IMR-90 (cell line): ENCODE measurements at regions not wholly inside any gene's neighbourhood (a gene's known extent, or its start where the extent isn't known, plus 50 kb on each side); places are given as distances from the start of the nearest gene placed in this dataset.

Experiments used
- ATAC-seq: fragments of 200-7000 bp; cut with Tn5 transposase; 2 replicates; pipeline ENCODE4 v1.9.1; 2020; ENCODE audit warnings: low read depth, mild to moderate bottlenecking, moderate library complexity
- BruUV-seq: library from RNA; stranded (reverse); fragments of 400-500 nt; replicated peaks from 2 replicates; lab custom pipeline; 2021; lab: Mats Ljungman, UMichigan
- CTCF ChIA-PET: fragments of 300-600 bp; formaldehyde crosslinking; extraction: SDS; loops from one replicate; lab custom pipeline; 2021; ENCODE audit warnings: antibody characterized with exemption; lab: Yijun Ruan, JAX
- POLR2A ChIA-PET: fragments of 300-600 bp; sonication (Branson Sonifier 250); formaldehyde crosslinking; loops from one replicate; lab custom pipeline; 2022; ENCODE audit warnings: antibody characterized with exemption; ENCODE audit not compliant: unreplicated experiment; lab: Charles Lee
- DNase-seq: peaks from one replicate; pipeline ENCODE4 v3.0.0; 2013
- H2AFZ ChIP-seq: replicated peaks from 2 replicates; pipeline ENCODE3; 2013; ENCODE audit warnings: low read length, mild to moderate bottlenecking; ENCODE audit not compliant: poor library complexity
- H2AK5ac ChIP-seq: 2 replicates; pipeline ENCODE4 v1.6.1; 2013; ENCODE audit warnings: low read depth, low read length, inconsistent platforms
- H2AK9ac ChIP-seq: replicated peaks from 2 replicates; pipeline ENCODE3; 2013; ENCODE audit warnings: mild to moderate bottlenecking, low read depth, low read length, moderate library complexity; ENCODE audit not compliant: poor library complexity
- H2BK120ac ChIP-seq: 2 replicates; pipeline ENCODE4 v1.6.1; 2013; ENCODE audit warnings: low read depth, low read length, inconsistent platforms
- H2BK15ac ChIP-seq: 3 replicates; pipeline ENCODE4 v1.6.1; 2013; ENCODE audit warnings: low read depth, low read length, inconsistent platforms
- H2BK20ac ChIP-seq: 2 replicates; pipeline ENCODE4 v1.6.1; 2013; ENCODE audit warnings: low read depth, mild to moderate bottlenecking, inconsistent platforms, low read length, moderate library complexity
- H2BK5ac ChIP-seq: 2 replicates; pipeline ENCODE4 v1.6.1; 2013; ENCODE audit warnings: mild to moderate bottlenecking, low read depth, low read length, inconsistent platforms; ENCODE audit not compliant: poor library complexity, severe bottlenecking
- H3K14ac ChIP-seq: replicated peaks from 2 replicates; pipeline ENCODE4 v1.6.1; 2013; ENCODE audit warnings: low read depth, low read length, inconsistent platforms
- H3K18ac ChIP-seq: 2 replicates; pipeline ENCODE4 v1.6.1; 2013; ENCODE audit warnings: low read depth, low read length, control low read depth
- H3K23ac ChIP-seq: 2 replicates; pipeline ENCODE4 v1.6.1; 2013; ENCODE audit warnings: low read depth, low read length, inconsistent platforms
- H3K27ac ChIP-seq: 2 replicates; pipeline ENCODE4 v1.5.1; 2013; ENCODE audit warnings: mild to moderate bottlenecking, control low read depth, low read length; ENCODE audit not compliant: insufficient read depth
- H3K27me3 ChIP-seq: 2 replicates; pipeline ENCODE4 v1.6.1; 2013; ENCODE audit warnings: low read length; ENCODE audit not compliant: control insufficient read depth, insufficient read depth
- H3K36me3 ChIP-seq: 2 replicates; pipeline ENCODE4 v1.6.1; 2013; ENCODE audit warnings: low read length, mixed read lengths; ENCODE audit not compliant: control insufficient read depth, insufficient read depth
- H3K4ac ChIP-seq: 2 replicates; pipeline ENCODE4 v1.6.1; 2013; ENCODE audit warnings: low read depth, low read length, inconsistent platforms
- H3K4me1 ChIP-seq: 2 replicates; pipeline ENCODE4 v1.6.1; 2013; ENCODE audit warnings: low read length, mixed read lengths; ENCODE audit not compliant: control insufficient read depth, insufficient read depth
- H3K4me2 ChIP-seq: 2 replicates; pipeline ENCODE4 v1.6.1; 2013; ENCODE audit warnings: low read depth, mild to moderate bottlenecking, control low read depth, low read length, moderate library complexity
- H3K4me3 ChIP-seq: 2 replicates; pipeline ENCODE4 v1.5.1; 2013; ENCODE audit warnings: low read depth, mild to moderate bottlenecking, control low read depth, low read length, moderate library complexity; ENCODE audit not compliant: insufficient read depth
- H3K56ac ChIP-seq: 2 replicates; pipeline ENCODE4 v1.6.1; 2013; ENCODE audit warnings: low read length, inconsistent platforms; ENCODE audit not compliant: insufficient read depth; ENCODE audit errors: extremely low read depth
- H3K79me1 ChIP-seq, 2 experiments: 2 replicates each; pipeline ENCODE4 v1.6.1; 2013; ENCODE audit warnings: low read length in 2 of 2, inconsistent platforms in 1 of 2, low read depth in 1 of 2
- H3K9ac ChIP-seq: 2 replicates; pipeline ENCODE4 v1.6.1; 2013; ENCODE audit warnings: low read depth, low read length, control low read depth
- H3K9me1 ChIP-seq: 2 replicates; pipeline ENCODE4 v1.6.1; 2013; ENCODE audit warnings: low read length, inconsistent platforms; ENCODE audit not compliant: insufficient read depth
- H3K9me3 ChIP-seq: 2 replicates; pipeline ENCODE4 v1.6.1; 2013; ENCODE audit warnings: low read length; ENCODE audit not compliant: control insufficient read depth, insufficient read depth
- H4K20me1 ChIP-seq: 2 replicates; pipeline ENCODE4 v1.6.1; 2013; ENCODE audit warnings: low read length, inconsistent platforms; ENCODE audit not compliant: insufficient read depth
- H4K5ac ChIP-seq: 2 replicates; pipeline ENCODE4 v1.6.1; 2013; ENCODE audit warnings: mild to moderate bottlenecking, low read depth, low read length, control low read depth
- H4K8ac ChIP-seq, 2 experiments: 2 replicates each; pipeline ENCODE4 v1.6.1; 2013; ENCODE audit warnings: low read depth in 2 of 2, low read length in 2 of 2, control low read depth in 1 of 2, inconsistent platforms in 1 of 2
- H4K91ac ChIP-seq: 2 replicates; pipeline ENCODE4 v1.6.1; 2013; ENCODE audit warnings: low read depth, low read length, inconsistent platforms; ENCODE audit not compliant: insufficient read depth
- RFX5 ChIP-seq: IDR thresholded peaks from 2 replicates; pipeline ENCODE4 v1.8.0; 2012; ENCODE audit warnings: low read depth, mild to moderate bottlenecking, low read length, moderate library complexity
- WGBS, 2 experiments: methylation state at CpG; one replicate each; pipeline versions ENCODE4 v1.1.5 to v1.1.7; 2013; ENCODE audit warnings: missing lambda C conversion rate in 2 of 2; ENCODE audit not compliant: insufficient read length in 1 of 2; ENCODE audit errors: extremely low coverage in 2 of 2; 5-methylcytosine and 5-hydroxymethylcytosine counted together
- dilution Hi-C: fragments of 300-500 bp; cut with HindIII; formaldehyde crosslinking; loops from one replicate; pipeline ENCODE4 v1.14.3; 2018; ENCODE audit warnings: low sequenced_read_pairs; ENCODE audit not compliant: unreplicated experiment
- in situ Hi-C: fragments of 300-500 bp; cut with MboI; formaldehyde crosslinking; loops from 3 replicates; pipeline ENCODE4 v1.14.3; 2019; ENCODE audit warnings: low sequenced_read_pairs, inconsistent platforms, mixed read lengths
- intact Hi-C: fragments of 100-400 bp; cut with micrococcal nuclease; formaldehyde crosslinking; loops from 2 replicates; pipeline ENCODE4 v1.10.0; 2022

GRCh38 chr5:1936413-1936812 is 53.7 kb upstream of the IRX4 start:
- no peak overlapping the region for H3K9ac ChIP-seq
- no peak overlapping the region for H2BK120ac ChIP-seq
- CTCF ChIA-PET: no interaction called here
- peaks cover 2% of the 10 kb centered on the region; the same call in 1 of the 2 replicates for H3K9me3 ChIP-seq
- no peak overlapping the region for H3K27ac ChIP-seq
- H3K4ac ChIP-seq: no peak overlapping the region
- no peaks in the 10 kb centered on the region for H3K36me3 ChIP-seq
- no peak overlapping the region for H3K18ac ChIP-seq
- POLR2A ChIA-PET: no interaction called here
- no peak overlapping the region for H4K91ac ChIP-seq
- no peak overlapping the region for H3K4me3 ChIP-seq
- H2AK5ac ChIP-seq: no peak overlapping the region
- dilution Hi-C loops: no loop called here
- H3K56ac ChIP-seq: no peak overlapping the region
- no peak overlapping the region for H2BK15ac ChIP-seq
- no peak overlapping the region for H4K5ac ChIP-seq
- intact Hi-C loops: no loop called here
- in situ Hi-C loops: no loop called here
- H3K79me1 ChIP-seq: no peaks in the 10 kb centered on the region
- no TSS peak for BruUV-seq
- H2AK9ac ChIP-seq: no peak overlapping the region
- H4K20me1 ChIP-seq: no peaks in the 10 kb centered on the region
- WGBS, 2 experiments: 30% methylated on average over 2 of the region's 4 CpGs; no CpG with 5 or more reads in 1 of the 2 experiments
- TF ChIP-seq RFX5: no peak
- H3K14ac ChIP-seq: no peak overlapping the region
- H2BK20ac ChIP-seq: no peak overlapping the region
- ATAC-seq (no peak), DNase-seq (no peak)
- peaks cover 5% of the 10 kb centered on the region for H3K27me3 ChIP-seq
- no peak overlapping the region for H2BK5ac ChIP-seq
- no peaks in the 10 kb centered on the region for H3K4me1 ChIP-seq
- H3K4me2 ChIP-seq: no peak overlapping the region
- no peak overlapping the region for H4K8ac ChIP-seq
- H3K9me1 ChIP-seq: no peaks in the 10 kb centered on the region
- no peak overlapping the region for H2AFZ ChIP-seq
- no peak overlapping the region for H3K23ac ChIP-seq
